SU-DHL-6 (cell line): ENCODE measurements at regions not wholly inside any gene's neighbourhood (a gene's known extent, or its start where the extent isn't known, plus 50 kb on each side); places are given as distances from the start of the nearest gene placed in this dataset.
A peak's percentile ranks its signal among the peaks of the same experiment; 100 is the strongest.
"Not testable (repeated sequence)": the region's sequence is repeated elsewhere in the genome, so short reads cannot be mapped to it uniquely, and the experiment has no call there.

Experiments used
- H2AFZ ChIP-seq: fragments of 200-600 bp; sonication (generic); 2 replicates; pipeline ENCODE4 v1.6.1; 2014; ENCODE audit warnings: low read depth, mild to moderate bottlenecking, moderate library complexity, mixed read lengths, antibody characterized with exemption, low read length; ENCODE audit not compliant: severe bottlenecking
- H3F3A ChIP-seq: fragments of 200-600 bp; shearing (Covaris generic); 2 replicates; pipeline ENCODE4 v1.6.0; 2016; ENCODE audit warnings: antibody characterized with exemption, mild to moderate bottlenecking; ENCODE audit not compliant: insufficient read depth
- H3K27ac ChIP-seq: fragments of 200-600 bp; sonication (generic); 2 replicates; pipeline ENCODE4 v1.5.1; 2016; ENCODE audit warnings: low read depth, mild to moderate bottlenecking, low read length, moderate library complexity, mixed read lengths
- H3K27me3 ChIP-seq: fragments of 200-600 bp; sonication (generic), shearing (Covaris generic); 2 replicates; pipeline ENCODE4 v1.6.0; 2014; ENCODE audit warnings: mild to moderate bottlenecking, low read length
- H3K36me3 ChIP-seq: fragments of 200-600 bp; sonication (generic); 2 replicates; pipeline ENCODE4 v1.6.1; 2014; ENCODE audit warnings: mild to moderate bottlenecking, low read length, mixed read lengths
- H3K4me2 ChIP-seq: fragments of 300-600, 200-600 bp; shearing (Covaris generic), sonication (generic); 2 replicates; pipeline ENCODE4 v1.6.0; 2014; ENCODE audit warnings: low read length, low read depth, mild to moderate bottlenecking; ENCODE audit not compliant: poor library complexity, severe bottlenecking
- H3K4me3 ChIP-seq: fragments of 200-600 bp; sonication (generic); 2 replicates; pipeline ENCODE4 v1.5.1; 2014; ENCODE audit warnings: antibody characterized with exemption, low read length, mild to moderate bottlenecking, mixed read lengths; ENCODE audit not compliant: insufficient read depth, poor library complexity, severe bottlenecking
- H3K79me2 ChIP-seq: fragments of 200-600 bp; sonication (generic); 2 replicates; pipeline ENCODE4 v1.6.1; 2014; ENCODE audit warnings: mild to moderate bottlenecking, low read length, moderate library complexity; ENCODE audit not compliant: insufficient read depth
- H3K9ac ChIP-seq: fragments of 200-600 bp; sonication (generic); 2 replicates; pipeline ENCODE4 v1.7.0; 2014; ENCODE audit warnings: mild to moderate bottlenecking, low read length
- H3K9me2 ChIP-seq: fragments of 200-600 bp; sonication (generic); replicated peaks from 2 replicates; pipeline ENCODE4 v1.6.1; 2014; ENCODE audit warnings: low read length; ENCODE audit not compliant: insufficient read depth
- H3K9me3 ChIP-seq: fragments of 200-600 bp; sonication (generic); 2 replicates; pipeline ENCODE4 v1.6.1; 2014; ENCODE audit warnings: low read length, mixed read lengths; ENCODE audit not compliant: insufficient read depth
- H4K20me1 ChIP-seq: fragments of 200-600 bp; sonication (generic); 2 replicates; pipeline ENCODE4 v1.6.1; 2014; ENCODE audit warnings: low read depth, mild to moderate bottlenecking, antibody characterized with exemption, low read length, moderate library complexity, mixed read lengths
- CTCF ChIP-seq: fragments of 200-600 bp; sonication (generic); IDR thresholded peaks from one replicate; pipeline ENCODE4 v1.5.1; 2017; ENCODE audit warnings: antibody characterized with exemption, mild to moderate bottlenecking, low read length, moderate library complexity; ENCODE audit not compliant: insufficient read depth, poor library complexity, severe bottlenecking
- EZH2phosphoT487 ChIP-seq: fragments of 200-600 bp; sonication (generic), shearing (Covaris generic); conservative IDR thresholded peaks from 2 replicates; pipeline ENCODE4 v1.6.1; 2018; ENCODE audit warnings: mild to moderate bottlenecking, antibody characterized with exemption, low read length, moderate library complexity, mixed read lengths

GRCh38 chr19:28596561-28597071 is 616.3 kb downstream of the UQCRFS1 start:
- H2AFZ ChIP-seq = no peak overlapping the region
- H3K27ac ChIP-seq = no peak overlapping the region
- H3K9me3 ChIP-seq = no peaks in the 10 kb centered on the region
- no peaks in the 10 kb centered on the region for H4K20me1 ChIP-seq
- H3F3A ChIP-seq = no peaks in the 10 kb centered on the region
- H3K36me3 ChIP-seq = no peaks in the 10 kb centered on the region
- TF ChIP-seq EZH2phosphoT487 (no peak), CTCF (no peak)
- H3K4me3 ChIP-seq = no peak overlapping the region
- no peaks in the 10 kb centered on the region for H3K9me2 ChIP-seq
- no peak overlapping the region for H3K4me2 ChIP-seq
- no peaks in the 10 kb centered on the region for H3K27me3 ChIP-seq
- H3K9ac ChIP-seq = no peak overlapping the region
- no peaks in the 10 kb centered on the region for H3K79me2 ChIP-seq

GRCh38 chr19:28595722-28596480 is 617.0 kb downstream of the UQCRFS1 start:
- Histone ChIP-seq H3K27ac (no peak overlapping the region), H3K4me3 (no peak overlapping the region), H2AFZ (no peak overlapping the region)

GRCh38 chr19:28594737-28595136 is 618.2 kb downstream of the UQCRFS1 start:
- H3K36me3 ChIP-seq = no peaks in the 10 kb centered on the region
- no peaks in the 10 kb centered on the region for H3K9me3 ChIP-seq
- H3K27ac ChIP-seq = no peak overlapping the region
- no peak overlapping the region for H3K4me3 ChIP-seq
- H3K9ac ChIP-seq = no peak overlapping the region
- H3K4me2 ChIP-seq = no peak overlapping the region
- H4K20me1 ChIP-seq = no peaks in the 10 kb centered on the region
- peaks cover 13% of the 10 kb centered on the region for H3F3A ChIP-seq
- H3K79me2 ChIP-seq = no peaks in the 10 kb centered on the region
- no peaks in the 10 kb centered on the region for H3K27me3 ChIP-seq
- TF ChIP-seq CTCF = no peak
- no peak for TF ChIP-seq EZH2phosphoT487
- H3K9me2 ChIP-seq = no peaks in the 10 kb centered on the region
- no peak overlapping the region for H2AFZ ChIP-seq

More at GRCh38 chr19:28595722-28596480, 617.0 kb downstream of the UQCRFS1 start:
- Histone ChIP-seq H3K4me2 (no peak overlapping the region), H3K9me3 (no peaks in the 10 kb centered on the region), H4K20me1 (no peaks in the 10 kb centered on the region), H3K9me2 (no peaks in the 10 kb centered on the region), H3F3A (0 out of 2 replicates have a peak, but pooled peaks cover 4% of the 10 kb centered on the region), H3K9ac (no peak overlapping the region), H3K79me2 (no peaks in the 10 kb centered on the region), H3K36me3 (no peaks in the 10 kb centered on the region), H3K27me3 (no peaks in the 10 kb centered on the region)
- TF ChIP-seq EZH2phosphoT487 = no peak
- TF ChIP-seq CTCF = no peak

GRCh38 chr19:28589991-28590411 is 623.0 kb downstream of the UQCRFS1 start:
- not testable (repeated sequence) for H4K20me1 ChIP-seq, H3K36me3 ChIP-seq, H3K79me2 ChIP-seq, H3K4me3 ChIP-seq, H3K9me2 ChIP-seq, H3K27me3 ChIP-seq, H3K9me3 ChIP-seq
- Histone ChIP-seq H3K27ac (peak overlapping the region; percentile 90), H3F3A (peaks cover 18% of the 10 kb centered on the region), H3K9ac (peak overlapping the region; percentile 54), H2AFZ (peak overlapping the region; percentile 8), H3K4me2 (peak overlapping the region; percentile 50)
